Prostate gland (tissue), 2 donors: ENCODE measurements at regions not wholly inside any gene's neighbourhood (a gene's known extent, or its start where the extent isn't known, plus 50 kb on each side); places are given as distances from the start of the nearest gene placed in this dataset.
"Not testable (repeated sequence)": the region's sequence is repeated elsewhere in the genome, so short reads cannot be mapped to it uniquely, and the experiment has no call there.

ENCODE experiments used
- DNase-seq: peaks from one replicate; pipeline ENCODE4 v3.0.0-alpha.2; 2019; ENCODE audit warnings: low spot score
- H3K27ac ChIP-seq, 2 donors: fragments of 200-600 bp; sonication (generic); 2 replicates each; pipeline ENCODE4 v1.5.1; 2017 to 2019
- H3K27me3 ChIP-seq: fragments of 200-600 bp; sonication (generic); replicated peaks from 2 replicates; pipeline ENCODE4 v1.5.1; 2019; ENCODE audit not compliant: insufficient read depth
- H3K36me3 ChIP-seq, 2 donors: fragments of 200-600 bp; sonication (generic); 1 replicate in 1 of 2; 2 replicates in 1 of 2; pipeline versions ENCODE4 v1.5.1 to v1.8.1; 2017 to 2019
- H3K4me1 ChIP-seq: fragments of 200-600 bp; sonication (generic); replicated peaks from 2 replicates; pipeline ENCODE4 v1.5.1; 2019
- H3K4me3 ChIP-seq, 2 donors: fragments of 200-600 bp; sonication (generic); 2 replicates each; pipeline ENCODE4 v1.5.1; 2017 to 2019
- H3K9me3 ChIP-seq: fragments of 200-600 bp; sonication (generic); 2 replicates; pipeline ENCODE4 v1.5.1; 2017
- CTCF ChIP-seq, 4 experiments: fragments of 200-600 bp in 2 of 4; fragments of 450-650 bp in 2 of 4; sonication (generic) in 2 of 4; IDR thresholded peaks; 1 replicate in 3 of 4; 2 replicates in 1 of 4; pipeline ENCODE4 v1.5.1; 2016 to 2019; ENCODE audit warnings: antibody characterized with exemption in 4 of 4, mild to moderate bottlenecking in 2 of 4, moderate library complexity in 2 of 4
- POLR2A ChIP-seq: fragments of 450-650 bp; IDR thresholded peaks from one replicate; pipeline ENCODE4 v1.6.1; 2016; ENCODE audit warnings: antibody characterized with exemption, mild to moderate bottlenecking
- POLR2AphosphoS5 ChIP-seq: sonication (generic); formaldehyde crosslinking; IDR thresholded peaks from one replicate; pipeline ENCODE4 v1.6.1; 2017; ENCODE audit warnings: antibody characterized with exemption
- WGBS: methylation state at CpG from one replicate; pipeline ENCODE4 v1.1.5; 2018; 5-methylcytosine and 5-hydroxymethylcytosine counted together
- intact Hi-C: fragments of 100-400 bp; cut with DNase I; formaldehyde crosslinking; loops from one replicate; pipeline ENCODE4 v1.14.2; 2022

GRCh38 chr6:19395316-19395715 lies 441.9 kb upstream of the ID4 start:
- no peak overlapping the region for H3K27ac ChIP-seq
- no peak overlapping the region for H3K4me3 ChIP-seq
- no peaks in the 10 kb centered on the region for H3K27me3 ChIP-seq
- no peak for TF ChIP-seq CTCF (IDR thresholded peaks at IDR 0.05)
- no peaks in the 10 kb centered on the region for H3K9me3 ChIP-seq
- H3K36me3 ChIP-seq, result no peaks in the 10 kb centered on the region
- H3K4me1 ChIP-seq, result no peaks in the 10 kb centered on the region
- intact Hi-C loops, result no loop called here
- no peak for DNase-seq

- intact Hi-C loops, result no loop called here
- no peak for DNase-seq
- H3K4me1 ChIP-seq, result no peaks in the 10 kb centered on the region
- no peak overlapping the region for H3K27ac ChIP-seq
- no peaks in the 10 kb centered on the region for H3K36me3 ChIP-seq
- no peaks in the 10 kb centered on the region for H3K27me3 ChIP-seq
- TF ChIP-seq CTCF (IDR thresholded peaks at IDR 0.05), result no peak
- H3K4me3 ChIP-seq, result no peak overlapping the region
- H3K9me3 ChIP-seq, result no peaks in the 10 kb centered on the region
- 74% methylated on average over 7 of the region's 7 CpGs for WGBS
Measured at GRCh38 chr6:19399406-19399805, 437.8 kb upstream of the ID4 start.

GRCh38 chr6:19404884-19405283 lies 432.3 kb upstream of the ID4 start:
- H3K4me3 ChIP-seq, H3K9me3 ChIP-seq, H3K4me1 ChIP-seq, H3K36me3 ChIP-seq, intact Hi-C loops, H3K27me3 ChIP-seq, H3K27ac ChIP-seq, DNase-seq: not testable (repeated sequence)
- 82% methylated on average over 3 of the region's 3 CpGs for WGBS

- no peak for DNase-seq
- no peaks in the 10 kb centered on the region for H3K9me3 ChIP-seq
- TF ChIP-seq POLR2A (no peak), CTCF (IDR thresholded peaks at IDR 0.05) (no peak)
- H3K4me3 ChIP-seq, result no peak overlapping the region
- intact Hi-C loops, result no loop called here
- H3K27me3 ChIP-seq, result no peaks in the 10 kb centered on the region
- no peaks in the 10 kb centered on the region for H3K36me3 ChIP-seq
- WGBS, result 57% methylated on average over 3 of the region's 3 CpGs
- no peaks in the 10 kb centered on the region for H3K4me1 ChIP-seq
- H3K27ac ChIP-seq, result no peak overlapping the region
Measured at GRCh38 chr6:19408331-19408730, 428.8 kb upstream of the ID4 start.

GRCh38 chr6:19410481-19410880 lies 426.7 kb upstream of the ID4 start:
- no peak overlapping the region for H3K27ac ChIP-seq
- DNase-seq, result no peak
- no peak overlapping the region for H3K4me3 ChIP-seq
- H3K27me3 ChIP-seq, result no peaks in the 10 kb centered on the region
- H3K9me3 ChIP-seq, result no peaks in the 10 kb centered on the region
- intact Hi-C loops, result no loop called here
- no peaks in the 10 kb centered on the region for H3K4me1 ChIP-seq
- no peak for TF ChIP-seq POLR2A
- TF ChIP-seq POLR2AphosphoS5, result no peak
- no peak for TF ChIP-seq CTCF (IDR thresholded peaks at IDR 0.05)
- H3K36me3 ChIP-seq, result no peaks in the 10 kb centered on the region

- H3K27ac ChIP-seq, result no peak overlapping the region
- no peaks in the 10 kb centered on the region for H3K9me3 ChIP-seq
- intact Hi-C loops, result no loop called here
- H3K36me3 ChIP-seq, result no peaks in the 10 kb centered on the region
- TF ChIP-seq CTCF (IDR thresholded peaks at IDR 0.05), result no peak
- no peak for TF ChIP-seq POLR2AphosphoS5
- TF ChIP-seq POLR2A, result no peak
- no peak for DNase-seq
- WGBS, result 35% methylated on average over 3 of the region's 3 CpGs
- H3K4me1 ChIP-seq, result no peaks in the 10 kb centered on the region
- no peaks in the 10 kb centered on the region for H3K27me3 ChIP-seq
- H3K4me3 ChIP-seq, result no peak overlapping the region
Measured at GRCh38 chr6:19413323-19413722, 423.8 kb upstream of the ID4 start.
